ENCODE measurements at regions not wholly inside any gene's neighbourhood (a gene's known extent, or its start where the extent isn't known, plus 50 kb on each side); places are given as distances from the start of the nearest gene placed in this dataset.
"Not testable (repeated sequence)": the region's sequence is repeated elsewhere in the genome, so short reads cannot be mapped to it uniquely, and the experiment has no call there.

DNA sequence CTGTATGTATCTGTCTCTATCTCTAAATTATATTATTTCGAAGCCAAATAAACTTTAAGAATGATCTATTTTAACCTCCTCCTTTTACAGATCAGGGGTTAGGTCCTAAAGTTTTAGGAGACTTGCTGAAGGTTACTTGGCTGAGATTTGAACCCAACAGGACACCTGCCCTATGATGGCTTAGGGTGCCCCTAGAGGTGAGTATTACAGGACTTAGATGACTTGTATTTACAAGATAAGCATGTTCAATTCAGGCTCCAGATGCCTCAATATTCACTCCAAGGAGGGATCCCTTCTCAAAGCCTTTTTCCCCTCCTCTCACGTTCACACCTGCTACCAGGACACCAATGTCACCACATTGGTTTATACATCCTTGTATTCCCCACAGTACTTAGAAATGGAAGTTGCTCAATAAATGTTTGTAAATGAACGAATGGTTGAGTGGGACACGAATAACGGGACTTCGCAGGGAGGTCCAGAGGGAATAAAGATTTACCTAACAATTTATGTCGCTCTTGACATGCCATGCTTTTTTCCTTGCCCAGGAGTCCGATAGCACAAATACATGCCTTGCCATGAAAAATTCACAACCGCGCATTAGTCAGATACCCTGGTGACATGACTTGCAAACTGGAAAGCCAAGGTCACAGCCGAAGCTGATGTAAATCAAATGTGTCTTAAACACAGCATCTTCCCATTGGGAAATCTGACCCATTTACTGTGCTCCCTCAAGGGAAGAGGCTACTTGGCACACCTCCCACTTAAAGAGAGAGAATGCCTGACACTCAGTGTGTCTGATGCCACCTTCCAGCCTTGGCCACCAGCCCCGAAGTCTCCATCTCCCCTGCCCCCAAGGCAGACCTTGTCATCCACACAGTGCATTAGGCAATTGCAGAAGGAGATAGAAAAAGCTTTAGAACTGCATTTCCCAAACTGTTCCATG is 872.2 kb upstream of the AUTS2 start:
- Histone ChIP-seq H3K27me3 (replicated peaks; ENCODE audit: insufficient read depth, low read depth, low read length, poor library complexity) (no peaks in the 10 kb centered on the region), H3K4me3 (ENCODE audit: low read depth, low read length, poor library complexity, severe bottlenecking) (no peak overlapping the region), H3K9me3 (ENCODE audit: low read depth, low read length, poor library complexity, severe bottlenecking) (no peaks in the 10 kb centered on the region), H3K4me1 (ENCODE audit: insufficient read depth, low read length, poor library complexity, severe bottlenecking) (no peaks in the 10 kb centered on the region), H3K27ac (ENCODE audit: low read depth, low read length, poor library complexity, severe bottlenecking) (no peak overlapping the region), H3K36me3 (ENCODE audit: insufficient read depth, low read length, poor library complexity, severe bottlenecking) (no peaks in the 10 kb centered on the region)
- no TSS peak for BruUV-seq (replicated peaks)
- TF ChIP-seq EZH2 (IDR thresholded peaks at IDR 0.05; ENCODE audit: borderline replicate concordance, low read depth, low read length, poor library complexity, severe bottlenecking): no peak
- TF ChIP-seq, protein P1, sequence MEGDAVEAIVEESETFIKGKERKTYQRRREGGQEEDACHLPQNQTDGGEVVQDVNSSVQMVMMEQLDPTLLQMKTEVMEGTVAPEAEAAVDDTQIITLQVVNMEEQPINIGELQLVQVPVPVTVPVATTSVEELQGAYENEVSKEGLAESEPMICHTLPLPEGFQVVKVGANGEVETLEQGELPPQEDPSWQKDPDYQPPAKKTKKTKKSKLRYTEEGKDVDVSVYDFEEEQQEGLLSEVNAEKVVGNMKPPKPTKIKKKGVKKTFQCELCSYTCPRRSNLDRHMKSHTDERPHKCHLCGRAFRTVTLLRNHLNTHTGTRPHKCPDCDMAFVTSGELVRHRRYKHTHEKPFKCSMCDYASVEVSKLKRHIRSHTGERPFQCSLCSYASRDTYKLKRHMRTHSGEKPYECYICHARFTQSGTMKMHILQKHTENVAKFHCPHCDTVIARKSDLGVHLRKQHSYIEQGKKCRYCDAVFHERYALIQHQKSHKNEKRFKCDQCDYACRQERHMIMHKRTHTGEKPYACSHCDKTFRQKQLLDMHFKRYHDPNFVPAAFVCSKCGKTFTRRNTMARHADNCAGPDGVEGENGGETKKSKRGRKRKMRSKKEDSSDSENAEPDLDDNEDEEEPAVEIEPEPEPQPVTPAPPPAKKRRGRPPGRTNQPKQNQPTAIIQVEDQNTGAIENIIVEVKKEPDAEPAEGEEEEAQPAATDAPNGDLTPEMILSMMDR (conservative IDR thresholded peaks at IDR 0.05; ENCODE audit: low read depth, low read length): 0 out of 2 replicates have a peak, but pooled peaks have one; percentile 7
- DNase-seq (ENCODE audit: low spot score): no peak
- POLR2A ChIA-PET (ENCODE audit: low non-redundant PET): no interaction called here
- CTCF ChIA-PET: no interaction called here
- intact Hi-C loops (cut with micrococcal nuclease; ENCODE audit: unreplicated experiment): no loop called here

GRCh38 chr7:68728720-68729119 is 869.6 kb upstream of the AUTS2 start:
- H3K36me3 ChIP-seq (ENCODE audit: insufficient read depth, low read length, poor library complexity, severe bottlenecking); DNase-seq (ENCODE audit: low spot score); H3K9me3 ChIP-seq (ENCODE audit: low read depth, low read length, poor library complexity, severe bottlenecking); H3K4me1 ChIP-seq (ENCODE audit: insufficient read depth, low read length, poor library complexity, severe bottlenecking); BruUV-seq (replicated peaks); H3K27ac ChIP-seq (ENCODE audit: low read depth, low read length, poor library complexity, severe bottlenecking); POLR2A ChIA-PET (ENCODE audit: low non-redundant PET); intact Hi-C loops (cut with micrococcal nuclease; ENCODE audit: unreplicated experiment); H3K4me3 ChIP-seq (ENCODE audit: low read depth, low read length, poor library complexity, severe bottlenecking); CTCF ChIA-PET; H3K27me3 ChIP-seq (replicated peaks; ENCODE audit: insufficient read depth, low read depth, low read length, poor library complexity): not testable (repeated sequence)

- Histone ChIP-seq H3K4me3 (ENCODE audit: low read depth, low read length, poor library complexity, severe bottlenecking) (no peak overlapping the region), H3K36me3 (ENCODE audit: insufficient read depth, low read length, poor library complexity, severe bottlenecking) (no peaks in the 10 kb centered on the region), H3K9me3 (ENCODE audit: low read depth, low read length, poor library complexity, severe bottlenecking) (no peaks in the 10 kb centered on the region), H3K4me1 (ENCODE audit: insufficient read depth, low read length, poor library complexity, severe bottlenecking) (no peaks in the 10 kb centered on the region), H3K27ac (ENCODE audit: low read depth, low read length, poor library complexity, severe bottlenecking) (no peak overlapping the region), H3K27me3 (replicated peaks; ENCODE audit: insufficient read depth, low read depth, low read length, poor library complexity) (no peaks in the 10 kb centered on the region)
- ChIA-PET POLR2A (ENCODE audit: low non-redundant PET) (no interaction called here), CTCF (no interaction called here)
- TF ChIP-seq, protein P1 (conservative IDR thresholded peaks at IDR 0.05; ENCODE audit: low read depth, low read length): no peak
- TF ChIP-seq EZH2 (IDR thresholded peaks at IDR 0.05; ENCODE audit: borderline replicate concordance, low read depth, low read length, poor library complexity, severe bottlenecking): no peak
- intact Hi-C loops (cut with micrococcal nuclease; ENCODE audit: unreplicated experiment): no loop called here
- DNase-seq (ENCODE audit: low spot score): no peak
- BruUV-seq (replicated peaks): no TSS peak
Observed at GRCh38 chr7:68729371-68729770, 868.9 kb upstream of the AUTS2 start.

DNA sequence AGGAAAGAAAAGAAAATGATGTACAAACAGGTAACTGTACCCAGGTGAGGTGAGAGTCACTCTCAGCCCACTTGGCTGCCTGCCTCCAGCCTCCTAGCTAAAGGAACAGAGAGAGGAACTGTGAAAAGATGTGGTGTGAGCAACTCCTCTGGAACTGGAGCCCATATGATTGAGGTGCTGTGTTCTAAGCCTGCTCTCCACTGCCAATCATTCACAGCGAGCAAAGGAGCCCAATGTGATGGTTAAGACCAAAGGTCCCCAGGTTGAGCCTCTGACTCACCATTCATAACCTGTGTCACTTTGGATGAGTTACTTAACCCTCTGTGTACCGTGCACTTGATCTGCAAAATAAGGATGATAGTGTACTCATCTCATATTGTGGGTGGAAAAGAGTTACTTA is 868.1 kb upstream of the AUTS2 start:
- no peak overlapping the region for H3K4me3 ChIP-seq (ENCODE audit: low read depth, low read length, poor library complexity, severe bottlenecking)
- CTCF ChIA-PET: no interaction called here
- H3K27me3 ChIP-seq (replicated peaks; ENCODE audit: insufficient read depth, low read depth, low read length, poor library complexity): no peaks in the 10 kb centered on the region
- no peaks in the 10 kb centered on the region for H3K36me3 ChIP-seq (ENCODE audit: insufficient read depth, low read length, poor library complexity, severe bottlenecking)
- BruUV-seq (replicated peaks): no TSS peak
- no peak overlapping the region for H3K27ac ChIP-seq (ENCODE audit: low read depth, low read length, poor library complexity, severe bottlenecking)
- TF ChIP-seq EZH2 (IDR thresholded peaks at IDR 0.05; ENCODE audit: borderline replicate concordance, low read depth, low read length, poor library complexity, severe bottlenecking): no peak
- TF ChIP-seq, protein P1 (conservative IDR thresholded peaks at IDR 0.05; ENCODE audit: low read depth, low read length): no peak
- no peaks in the 10 kb centered on the region for H3K9me3 ChIP-seq (ENCODE audit: low read depth, low read length, poor library complexity, severe bottlenecking)
- intact Hi-C loops (cut with micrococcal nuclease; ENCODE audit: unreplicated experiment): loop anchor here (10.0 kb wide), 1 partner anchor 115 kb away; no protein-coding TSS in a partner anchor
- no peak for DNase-seq (ENCODE audit: low spot score)
- no peaks in the 10 kb centered on the region for H3K4me1 ChIP-seq (ENCODE audit: insufficient read depth, low read length, poor library complexity, severe bottlenecking)
- POLR2A ChIA-PET (ENCODE audit: low non-redundant PET): no interaction called here

Data from A673 (cell line).